ENCODE measurements at regions not wholly inside any gene's neighbourhood (a gene's known extent, or its start where the extent isn't known, plus 50 kb on each side); places are given as distances from the start of the nearest gene placed in this dataset.

DNA sequence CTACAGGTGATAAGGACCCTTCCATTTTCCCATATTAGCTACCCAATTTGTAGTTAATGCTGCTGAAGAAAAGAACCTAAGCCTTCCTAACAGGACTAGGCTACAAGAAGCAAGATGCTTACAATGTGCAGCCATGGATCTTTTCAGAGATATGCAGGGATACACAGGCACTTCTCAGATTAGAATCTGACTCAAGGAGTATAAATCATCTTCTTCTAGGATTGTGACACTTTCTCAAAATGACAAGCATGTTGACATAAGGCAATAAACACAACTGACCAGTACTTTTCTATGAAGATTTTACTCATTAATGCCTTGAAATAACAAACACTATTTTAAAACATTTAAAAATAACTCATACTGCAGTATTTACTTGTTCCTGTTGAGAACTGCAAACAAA, 127.9 kb upstream of the ACVR2A start:
- ChIA-PET POLR2A (ENCODE audit: low non-redundant PET) (no interaction called here), CTCF (no interaction called here)
- Histone ChIP-seq H3K27me3 (replicated peaks; ENCODE audit: insufficient read depth, low read depth, low read length, poor library complexity) (no peaks in the 10 kb centered on the region), H3K4me1 (ENCODE audit: insufficient read depth, low read length, poor library complexity, severe bottlenecking) (no peaks in the 10 kb centered on the region), H3K9me3 (ENCODE audit: low read depth, low read length, poor library complexity, severe bottlenecking) (no peaks in the 10 kb centered on the region), H3K27ac (ENCODE audit: low read depth, low read length, poor library complexity, severe bottlenecking) (no peak overlapping the region), H3K36me3 (ENCODE audit: insufficient read depth, low read length, poor library complexity, severe bottlenecking) (no peaks in the 10 kb centered on the region), H3K4me3 (ENCODE audit: low read depth, low read length, poor library complexity, severe bottlenecking) (no peak overlapping the region)
- BruUV-seq (replicated peaks) = no TSS peak
- TF ChIP-seq, protein P1, sequence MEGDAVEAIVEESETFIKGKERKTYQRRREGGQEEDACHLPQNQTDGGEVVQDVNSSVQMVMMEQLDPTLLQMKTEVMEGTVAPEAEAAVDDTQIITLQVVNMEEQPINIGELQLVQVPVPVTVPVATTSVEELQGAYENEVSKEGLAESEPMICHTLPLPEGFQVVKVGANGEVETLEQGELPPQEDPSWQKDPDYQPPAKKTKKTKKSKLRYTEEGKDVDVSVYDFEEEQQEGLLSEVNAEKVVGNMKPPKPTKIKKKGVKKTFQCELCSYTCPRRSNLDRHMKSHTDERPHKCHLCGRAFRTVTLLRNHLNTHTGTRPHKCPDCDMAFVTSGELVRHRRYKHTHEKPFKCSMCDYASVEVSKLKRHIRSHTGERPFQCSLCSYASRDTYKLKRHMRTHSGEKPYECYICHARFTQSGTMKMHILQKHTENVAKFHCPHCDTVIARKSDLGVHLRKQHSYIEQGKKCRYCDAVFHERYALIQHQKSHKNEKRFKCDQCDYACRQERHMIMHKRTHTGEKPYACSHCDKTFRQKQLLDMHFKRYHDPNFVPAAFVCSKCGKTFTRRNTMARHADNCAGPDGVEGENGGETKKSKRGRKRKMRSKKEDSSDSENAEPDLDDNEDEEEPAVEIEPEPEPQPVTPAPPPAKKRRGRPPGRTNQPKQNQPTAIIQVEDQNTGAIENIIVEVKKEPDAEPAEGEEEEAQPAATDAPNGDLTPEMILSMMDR (conservative IDR thresholded peaks at IDR 0.05; ENCODE audit: low read depth, low read length) = no peak
- no peak for TF ChIP-seq EZH2 (IDR thresholded peaks at IDR 0.05; ENCODE audit: borderline replicate concordance, low read depth, low read length, poor library complexity, severe bottlenecking)
- intact Hi-C loops (cut with micrococcal nuclease; ENCODE audit: unreplicated experiment) = no loop called here
- no peak for DNase-seq (ENCODE audit: low spot score)

DNA sequence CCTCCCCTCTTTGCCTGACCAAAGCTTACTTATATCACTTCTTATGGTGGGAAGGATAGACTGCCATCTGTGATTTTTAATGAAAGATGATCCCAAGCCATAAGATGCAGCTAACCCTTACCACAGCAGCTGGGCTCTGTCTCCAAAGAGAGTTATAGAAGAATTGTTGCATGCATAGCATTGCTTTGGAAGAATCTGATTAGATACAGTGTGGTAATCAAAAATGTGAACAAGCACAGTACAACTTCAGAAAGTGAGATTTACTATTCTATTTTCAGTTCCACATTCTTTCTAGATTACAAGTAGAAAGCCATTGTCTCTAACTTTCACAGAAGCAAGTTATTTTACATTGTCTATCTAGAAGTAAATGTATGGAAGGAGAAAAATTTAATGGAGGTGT, 129.0 kb upstream of the ACVR2A start:
- no TSS peak for BruUV-seq (replicated peaks)
- Histone ChIP-seq H3K4me1 (ENCODE audit: insufficient read depth, low read length, poor library complexity, severe bottlenecking) (no peaks in the 10 kb centered on the region), H3K27me3 (replicated peaks; ENCODE audit: insufficient read depth, low read depth, low read length, poor library complexity) (no peaks in the 10 kb centered on the region), H3K4me3 (ENCODE audit: low read depth, low read length, poor library complexity, severe bottlenecking) (no peak overlapping the region), H3K9me3 (ENCODE audit: low read depth, low read length, poor library complexity, severe bottlenecking) (no peaks in the 10 kb centered on the region), H3K27ac (ENCODE audit: low read depth, low read length, poor library complexity, severe bottlenecking) (no peak overlapping the region), H3K36me3 (ENCODE audit: insufficient read depth, low read length, poor library complexity, severe bottlenecking) (no peaks in the 10 kb centered on the region)
- intact Hi-C loops (cut with micrococcal nuclease; ENCODE audit: unreplicated experiment) = no loop called here
- TF ChIP-seq EZH2 (IDR thresholded peaks at IDR 0.05; ENCODE audit: borderline replicate concordance, low read depth, low read length, poor library complexity, severe bottlenecking) = no peak
- TF ChIP-seq, protein P1 (conservative IDR thresholded peaks at IDR 0.05; ENCODE audit: low read depth, low read length) = no peak
- ChIA-PET CTCF (no interaction called here), POLR2A (ENCODE audit: low non-redundant PET) (interaction anchor here (0.8 kb wide), 1 partner anchor 175 kb away, joined by 3 read pairs; no protein-coding TSS in a partner anchor)
- DNase-seq (ENCODE audit: low spot score) = no peak

DNA sequence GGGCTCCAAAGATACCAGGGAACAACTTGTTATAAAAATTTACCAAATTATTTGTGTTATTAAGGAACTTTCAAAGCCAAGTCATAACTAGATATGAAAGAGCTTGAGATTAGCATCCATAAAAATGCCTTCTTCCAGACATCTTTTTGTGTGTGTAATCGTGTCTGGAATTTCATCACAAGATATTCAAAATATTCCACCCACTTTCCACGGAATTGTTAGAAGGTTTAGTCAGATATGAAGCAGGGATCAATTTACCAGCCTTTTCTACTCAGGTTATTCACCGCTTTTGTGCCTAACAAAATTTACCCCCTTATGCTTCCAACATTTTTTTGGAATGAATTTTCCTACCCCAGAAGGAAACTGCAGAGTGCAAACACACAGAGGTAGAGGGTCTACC, 130.2 kb upstream of the ACVR2A start:
- no TSS peak for BruUV-seq (replicated peaks)
- no peak overlapping the region for H3K4me3 ChIP-seq (ENCODE audit: low read depth, low read length, poor library complexity, severe bottlenecking)
- no peaks in the 10 kb centered on the region for H3K36me3 ChIP-seq (ENCODE audit: insufficient read depth, low read length, poor library complexity, severe bottlenecking)
- no peaks in the 10 kb centered on the region for H3K9me3 ChIP-seq (ENCODE audit: low read depth, low read length, poor library complexity, severe bottlenecking)
- POLR2A ChIA-PET (ENCODE audit: low non-redundant PET) = no interaction called here
- TF ChIP-seq, protein P1 (conservative IDR thresholded peaks at IDR 0.05; ENCODE audit: low read depth, low read length) = no peak
- TF ChIP-seq EZH2 (IDR thresholded peaks at IDR 0.05; ENCODE audit: borderline replicate concordance, low read depth, low read length, poor library complexity, severe bottlenecking) = no peak
- H3K4me1 ChIP-seq (ENCODE audit: insufficient read depth, low read length, poor library complexity, severe bottlenecking) = no peaks in the 10 kb centered on the region
- intact Hi-C loops (cut with micrococcal nuclease; ENCODE audit: unreplicated experiment) = no loop called here
- no peaks in the 10 kb centered on the region for H3K27me3 ChIP-seq (replicated peaks; ENCODE audit: insufficient read depth, low read depth, low read length, poor library complexity)
- CTCF ChIA-PET = no interaction called here
- no peak overlapping the region for H3K27ac ChIP-seq (ENCODE audit: low read depth, low read length, poor library complexity, severe bottlenecking)
- no peak for DNase-seq (ENCODE audit: low spot score)
